Gastroesophageal sphincter (tissue), 4 donors: ENCODE measurements at regions not wholly inside any gene's neighbourhood (a gene's known extent, or its start where the extent isn't known, plus 50 kb on each side); places are given as distances from the start of the nearest gene placed in this dataset.

Experiments used
- ATAC-seq: fragments of 150-250 bp; one replicate; pipeline ENCODE4 v1.9.1; 2016; ENCODE audit warnings: mild to moderate bottlenecking, moderate library complexity
- H3K27ac ChIP-seq, 4 donors: fragments of 200-600 bp; sonication (generic) in 3 of 4; 1 replicate in 3 of 4; 2 replicates in 1 of 4; pipeline ENCODE4 v1.5.1; 2016 to 2019
- H3K27me3 ChIP-seq: fragments of 200-600 bp; sonication (generic); one replicate; pipeline ENCODE4 v1.5.1; 2019
- H3K36me3 ChIP-seq, 2 donors: fragments of 200-600 bp; sonication (generic); one replicate each; pipeline ENCODE4 v1.5.1; 2019; ENCODE audit warnings: control low read depth in 1 of 2
- H3K4me1 ChIP-seq, 3 donors: fragments of 200-600 bp; sonication (generic); 1 replicate in 2 of 3; 2 replicates in 1 of 3; pipeline ENCODE4 v1.5.1; 2016 to 2019; ENCODE audit warnings: control low read depth in 2 of 3
- H3K4me3 ChIP-seq, 2 donors: fragments of 200-600 bp; sonication (generic); one replicate each; pipeline ENCODE4 v1.5.1; 2019; ENCODE audit warnings: mild to moderate bottlenecking in 1 of 2, moderate library complexity in 1 of 2
- H3K9me3 ChIP-seq, 3 donors: fragments of 200-600 bp; sonication (generic); one replicate each; pipeline ENCODE4 v1.5.1; 2017 to 2019; ENCODE audit warnings: control low read depth in 2 of 3
- EP300 ChIP-seq: sonication (generic); formaldehyde crosslinking; IDR thresholded peaks from one replicate; pipeline ENCODE4 v1.6.1; 2017; ENCODE audit warnings: antibody characterized with exemption, mild to moderate bottlenecking
- POLR2A ChIP-seq, 2 donors: fragments of 450-650 bp; IDR thresholded peaks; one replicate each; pipeline ENCODE4 v1.6.1; 2017; ENCODE audit warnings: antibody characterized with exemption in 2 of 2, mild to moderate bottlenecking in 2 of 2, moderate library complexity in 1 of 2
- POLR2AphosphoS5 ChIP-seq: sonication (generic); formaldehyde crosslinking; IDR thresholded peaks from one replicate; pipeline ENCODE4 v1.6.1; 2017; ENCODE audit warnings: antibody characterized with exemption
- WGBS, 2 donors: methylation state at CpG; one replicate each; pipeline ENCODE4 v1.1.5; 2018; ENCODE audit warnings: low coverage in 1 of 2; 5-methylcytosine and 5-hydroxymethylcytosine counted together
- TF ChIP-seq, protein P1 (sequence below), 4 experiments: fragments of 200-600 bp in 2 of 4; fragments of 450-650 bp in 2 of 4; sonication (generic) in 1 of 4; IDR thresholded peaks; one replicate each; pipeline ENCODE4 v1.5.1; 2017 to 2019; ENCODE audit warnings: antibody characterized with exemption in 4 of 4, mild to moderate bottlenecking in 2 of 4, moderate library complexity in 2 of 4

DNA sequence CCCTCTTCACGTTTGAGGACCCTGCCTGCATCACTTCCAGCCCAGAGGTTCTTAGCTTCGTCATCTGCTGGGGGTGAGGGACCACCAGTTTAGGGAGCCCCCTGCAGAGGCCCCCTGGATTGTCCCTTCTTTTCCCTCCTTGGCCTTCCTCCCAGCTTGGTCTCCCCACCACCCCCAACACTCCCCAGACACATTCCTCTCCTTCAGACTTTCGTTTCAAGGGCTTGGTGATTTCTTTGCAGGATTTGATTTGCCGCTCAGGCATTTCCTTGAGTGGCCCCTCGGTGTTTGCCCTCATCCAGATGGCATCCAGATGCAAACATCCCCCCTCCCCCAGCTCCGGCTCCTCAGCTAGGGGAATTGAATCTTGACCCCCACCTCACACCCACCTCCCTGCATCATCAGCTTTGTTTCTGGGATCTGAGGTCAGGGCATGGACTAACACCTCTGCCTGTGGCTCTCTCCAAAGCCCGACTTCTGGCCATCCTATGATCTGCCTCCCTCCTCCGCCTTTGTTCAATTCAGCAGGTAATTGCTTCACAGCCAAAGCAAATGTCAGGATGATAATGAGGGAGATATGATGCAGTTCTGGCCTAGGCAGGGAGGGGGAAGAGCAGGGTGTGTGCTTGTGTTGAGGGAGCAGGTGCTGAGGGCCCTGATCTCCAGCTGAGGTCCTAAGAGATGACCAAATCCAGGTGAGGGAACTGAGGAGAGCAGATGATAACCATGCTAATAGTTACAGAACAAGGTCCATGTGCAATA, 141.5 kb downstream of the VEGFA start:
- TF ChIP-seq EP300 (no peak), POLR2A (IDR thresholded peaks at IDR 0.05) (no peak)
- ATAC-seq, result no peak
- H3K27me3 ChIP-seq, result no peaks in the 10 kb centered on the region
- H3K4me3 ChIP-seq, result no peak overlapping the region
- H3K27ac ChIP-seq, result no peak overlapping the region
- no peaks in the 10 kb centered on the region for H3K36me3 ChIP-seq
- WGBS, 2 donors, result 70 to 95% methylated on average over 4 to 6 of the region's 8 CpGs
- H3K9me3 ChIP-seq, result no peaks in the 10 kb centered on the region
- H3K4me1 ChIP-seq, result no peaks in the 10 kb centered on the region

DNA sequence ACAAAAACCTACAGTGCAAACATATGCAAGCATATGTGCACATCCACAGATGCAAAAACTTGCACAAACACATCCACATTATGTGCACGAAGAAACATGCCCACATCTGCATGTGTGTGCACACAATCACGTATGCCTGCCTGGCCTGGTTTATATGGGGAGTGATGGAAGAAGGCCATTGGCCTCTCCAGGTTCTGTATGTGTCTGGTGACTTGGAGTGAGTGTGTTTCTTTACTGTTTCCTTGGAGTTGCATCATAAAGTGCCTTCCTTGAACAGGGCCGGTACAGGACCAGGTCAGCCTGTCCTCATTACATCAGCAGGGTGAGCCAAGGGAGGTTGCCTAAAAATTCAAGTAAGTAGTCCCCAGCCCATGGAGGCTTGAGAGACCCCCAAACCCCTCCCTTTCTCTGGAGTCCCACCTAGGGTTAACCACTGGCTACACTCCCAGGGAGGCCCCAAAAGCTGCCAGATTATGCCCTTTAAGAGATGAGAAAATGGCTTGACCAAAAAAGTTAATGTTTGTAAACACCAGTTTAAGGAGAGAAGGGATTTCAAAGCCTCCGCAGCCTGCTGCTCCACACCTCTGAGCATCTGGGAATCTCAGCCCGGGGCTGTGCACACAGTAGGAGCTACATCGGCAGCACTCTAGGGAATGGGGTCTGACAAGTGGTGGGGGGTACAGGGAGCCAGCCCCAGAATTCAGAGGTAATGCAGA, 140.8 kb downstream of the VEGFA start:
- no peaks in the 10 kb centered on the region for H3K27me3 ChIP-seq
- 59 to 76% methylated on average over 3 to 6 of the region's 6 CpGs for WGBS, 2 donors
- TF ChIP-seq POLR2AphosphoS5 (no peak), EP300 (no peak), POLR2A (IDR thresholded peaks at IDR 0.05) (no peak)
- TF ChIP-seq, protein P1, sequence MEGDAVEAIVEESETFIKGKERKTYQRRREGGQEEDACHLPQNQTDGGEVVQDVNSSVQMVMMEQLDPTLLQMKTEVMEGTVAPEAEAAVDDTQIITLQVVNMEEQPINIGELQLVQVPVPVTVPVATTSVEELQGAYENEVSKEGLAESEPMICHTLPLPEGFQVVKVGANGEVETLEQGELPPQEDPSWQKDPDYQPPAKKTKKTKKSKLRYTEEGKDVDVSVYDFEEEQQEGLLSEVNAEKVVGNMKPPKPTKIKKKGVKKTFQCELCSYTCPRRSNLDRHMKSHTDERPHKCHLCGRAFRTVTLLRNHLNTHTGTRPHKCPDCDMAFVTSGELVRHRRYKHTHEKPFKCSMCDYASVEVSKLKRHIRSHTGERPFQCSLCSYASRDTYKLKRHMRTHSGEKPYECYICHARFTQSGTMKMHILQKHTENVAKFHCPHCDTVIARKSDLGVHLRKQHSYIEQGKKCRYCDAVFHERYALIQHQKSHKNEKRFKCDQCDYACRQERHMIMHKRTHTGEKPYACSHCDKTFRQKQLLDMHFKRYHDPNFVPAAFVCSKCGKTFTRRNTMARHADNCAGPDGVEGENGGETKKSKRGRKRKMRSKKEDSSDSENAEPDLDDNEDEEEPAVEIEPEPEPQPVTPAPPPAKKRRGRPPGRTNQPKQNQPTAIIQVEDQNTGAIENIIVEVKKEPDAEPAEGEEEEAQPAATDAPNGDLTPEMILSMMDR (IDR thresholded peaks at IDR 0.05), result no peak
- H3K27ac ChIP-seq, result no peak overlapping the region
- no peak for ATAC-seq
- no peaks in the 10 kb centered on the region for H3K9me3 ChIP-seq
- H3K4me1 ChIP-seq, result no peaks in the 10 kb centered on the region
- H3K36me3 ChIP-seq, result no peaks in the 10 kb centered on the region
- no peak overlapping the region for H3K4me3 ChIP-seq

DNA sequence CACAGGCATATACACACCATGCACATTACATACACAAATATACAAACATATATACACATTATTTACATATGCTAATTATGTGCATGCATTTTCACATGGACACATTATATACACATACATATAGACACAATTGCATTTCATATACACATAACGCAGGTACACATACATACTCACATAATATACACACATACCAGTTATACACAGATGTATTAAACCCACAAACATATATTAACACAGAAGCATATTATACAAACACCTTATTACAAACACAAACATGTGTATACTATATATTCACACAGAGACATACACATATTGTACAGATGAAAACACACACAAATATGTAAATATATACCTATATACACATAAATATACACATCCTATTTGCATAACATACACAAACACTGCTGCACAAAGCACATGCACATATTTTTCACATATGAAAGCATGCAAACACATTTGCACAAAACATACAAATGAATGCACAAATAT, 140.2 kb downstream of the VEGFA start:
- H3K4me3 ChIP-seq, result no peak overlapping the region
- TF ChIP-seq, protein P1 (IDR thresholded peaks at IDR 0.05), result no peak
- no peak for TF ChIP-seq EP300
- no peak for TF ChIP-seq POLR2A (IDR thresholded peaks at IDR 0.05)
- no peak for TF ChIP-seq POLR2AphosphoS5
- no peak for ATAC-seq
- no peaks in the 10 kb centered on the region for H3K27me3 ChIP-seq
- no peaks in the 10 kb centered on the region for H3K9me3 ChIP-seq
- H3K4me1 ChIP-seq, result no peaks in the 10 kb centered on the region
- 88 to 100% methylated on average over 1 of the region's 1 CpG for WGBS, 2 donors
- H3K36me3 ChIP-seq, result no peaks in the 10 kb centered on the region
- H3K27ac ChIP-seq, result no peak overlapping the region

- Histone ChIP-seq H3K27ac (no peak overlapping the region), H3K4me3 (no peak overlapping the region), H3K9me3 (no peaks in the 10 kb centered on the region), H3K36me3 (no peaks in the 10 kb centered on the region), H3K4me1 (no peaks in the 10 kb centered on the region), H3K27me3 (no peaks in the 10 kb centered on the region)
- ATAC-seq, result no peak
- TF ChIP-seq, protein P1 (IDR thresholded peaks at IDR 0.05), result no peak
- TF ChIP-seq EP300 (no peak), POLR2A (IDR thresholded peaks at IDR 0.05) (no peak)
- 79 to 87% methylated on average over 4 to 5 of the region's 7 CpGs for WGBS, 2 donors
These were observed 139.6 kb downstream of the VEGFA start for GRCh38 chr6:43909474-43910148.

DNA sequence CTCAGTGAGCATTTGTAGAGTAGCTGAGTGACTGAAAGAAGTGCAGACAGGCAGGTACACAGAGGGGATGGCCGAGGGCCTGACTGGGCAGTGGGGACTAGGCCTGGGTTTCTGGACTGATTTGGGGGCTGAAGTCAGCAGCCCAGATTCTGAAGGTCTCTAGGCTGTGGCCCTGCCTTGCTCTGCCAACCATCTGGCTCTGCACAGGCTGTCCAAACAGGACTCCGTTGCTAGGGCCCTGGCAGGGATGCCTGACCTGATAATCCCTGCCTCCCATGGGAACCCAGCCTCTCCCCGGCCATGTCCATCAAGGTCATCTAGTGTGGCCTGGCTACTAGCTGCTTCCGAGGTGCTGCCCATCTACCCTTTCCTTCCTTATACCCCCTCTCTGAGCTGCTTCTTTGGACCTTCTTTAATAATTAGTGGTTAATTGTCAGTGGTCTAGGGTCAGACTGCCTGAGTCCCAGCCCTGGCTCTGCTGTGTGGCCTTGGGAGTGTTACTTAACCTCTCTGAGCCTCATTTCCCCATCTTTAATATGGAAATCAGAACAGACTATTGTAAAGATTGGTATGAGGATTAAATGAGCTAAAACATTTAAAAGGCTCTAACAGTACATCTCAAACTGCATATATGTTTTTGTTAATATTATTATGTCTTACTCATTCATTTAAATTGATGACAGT, 137.9 kb downstream of the VEGFA start:
- Histone ChIP-seq H3K4me1 (no peaks in the 10 kb centered on the region), H3K27me3 (no peaks in the 10 kb centered on the region), H3K36me3 (no peaks in the 10 kb centered on the region), H3K27ac (no peak overlapping the region), H3K4me3 (no peak overlapping the region), H3K9me3 (no peaks in the 10 kb centered on the region)
- ATAC-seq, result no peak
- WGBS, 2 donors, result 80 to 84% methylated on average over 2 to 3 of the region's 4 CpGs
- no peak for TF ChIP-seq POLR2AphosphoS5
- TF ChIP-seq EP300, result no peak
